Activated CD8-positive, alpha-beta memory T cell treated with anti-CD3 and anti-CD28 coated beads, Interleukin-2, amount 50 U/mL, for 4 hours (primary cell): ENCODE measurements at regions not wholly inside any gene's neighbourhood (a gene's known extent, or its start where the extent isn't known, plus 50 kb on each side); places are given as distances from the start of the nearest gene placed in this dataset.

Experiments used
- DNase-seq: peaks from one replicate; pipeline ENCODE4 v3.0.0-alpha.2; 2020

DNA sequence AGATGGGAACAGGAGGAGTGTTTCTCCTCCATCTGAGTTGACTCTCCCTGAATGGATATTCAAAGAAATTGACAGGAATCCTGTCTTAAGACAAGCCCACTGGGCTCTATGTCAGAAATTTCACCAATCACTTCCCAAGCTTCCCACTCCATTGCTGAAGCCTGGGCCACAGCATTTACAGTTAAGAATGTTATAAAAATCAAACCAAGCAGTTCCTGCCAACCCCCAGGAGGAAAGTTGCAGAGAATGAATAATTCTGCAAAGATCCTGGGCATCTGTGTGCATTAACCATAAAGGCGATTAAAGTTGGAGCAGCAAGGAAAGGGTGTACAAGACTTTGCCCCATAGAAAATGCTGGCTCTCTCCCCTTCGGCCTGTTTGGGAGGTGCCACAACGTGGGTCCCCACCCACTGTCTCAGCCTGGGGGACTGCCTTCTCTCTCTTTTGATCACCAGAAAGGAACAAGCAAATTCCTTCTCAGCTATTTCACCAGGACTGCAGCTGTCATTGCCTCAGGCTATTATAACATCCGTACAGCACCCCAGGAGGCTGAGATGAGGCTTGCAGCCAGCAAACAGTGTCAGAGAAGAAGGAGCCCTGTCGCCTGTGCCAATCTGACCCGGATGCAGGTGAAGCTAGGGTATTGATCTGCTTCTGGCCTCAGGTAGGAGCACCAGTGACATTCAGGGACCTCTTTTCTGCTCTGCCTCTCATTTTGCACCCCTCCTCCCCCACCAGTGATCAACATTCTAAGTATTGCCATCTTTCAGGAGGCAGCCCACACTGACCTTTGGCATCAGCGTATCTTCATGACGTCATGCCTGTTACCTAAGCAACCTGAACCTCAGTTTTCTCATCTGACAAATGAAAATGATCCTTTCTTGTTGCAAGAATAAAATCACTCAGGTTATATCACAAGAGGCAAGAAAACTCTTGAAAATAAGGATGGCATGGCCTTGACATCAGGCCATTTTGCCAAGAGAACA is 219.0 kb downstream of the SH3BP4 start:
- DNase-seq, result no peak

- DNase-seq, result no peak
Observed at GRCh38 chr2:235171550-235172031, 219.8 kb downstream of the SH3BP4 start.

- DNase-seq, result no peak
Observed at GRCh38 chr2:235180642-235181041, 228.8 kb downstream of the SH3BP4 start.

DNA sequence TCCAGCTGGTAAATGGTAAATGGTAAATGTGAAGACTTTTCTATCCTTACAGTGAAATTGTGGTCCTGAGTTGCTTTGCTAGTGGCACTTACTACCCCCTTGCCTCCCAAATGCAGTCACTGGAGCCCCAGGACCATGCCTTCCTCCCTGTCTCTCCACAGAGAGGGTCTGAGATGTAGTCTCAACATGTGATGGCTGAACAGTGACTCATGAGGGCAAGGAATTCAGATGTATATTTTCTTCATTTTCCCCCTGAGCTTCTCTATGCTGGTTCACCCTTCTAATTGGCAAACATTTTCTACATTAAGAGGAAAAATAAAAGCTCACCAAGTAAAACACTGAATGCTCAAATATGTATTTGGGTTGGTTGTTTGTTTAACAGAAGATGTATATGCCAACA is 232.0 kb downstream of the SH3BP4 start:
- DNase-seq, result no peak

GRCh38 chr2:235187806-235188205 is 236.0 kb downstream of the SH3BP4 start:
- DNase-seq, result no peak

DNA sequence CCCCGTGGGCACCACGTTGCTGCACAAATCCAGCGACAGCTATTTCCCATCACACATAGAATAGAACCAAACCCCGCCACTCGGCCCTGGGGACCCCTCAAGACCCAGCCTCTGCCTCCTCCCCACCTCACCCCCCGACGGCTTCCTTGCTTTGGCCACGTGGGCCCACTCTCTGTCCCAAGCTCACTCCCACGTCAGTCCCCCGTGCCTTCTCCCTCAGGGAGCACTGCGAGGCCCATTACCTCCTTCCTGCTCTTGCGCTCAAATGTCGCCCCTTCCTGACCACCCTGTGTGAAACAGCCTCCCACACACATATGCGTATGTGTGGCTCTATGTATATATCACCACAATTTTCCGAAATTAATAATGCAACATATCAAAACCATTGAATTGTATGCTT is 239.7 kb downstream of the SH3BP4 start:
- no peak for DNase-seq

- DNase-seq, result no peak
Observed at GRCh38 chr2:235191978-235192377, 240.2 kb downstream of the SH3BP4 start.

DNA sequence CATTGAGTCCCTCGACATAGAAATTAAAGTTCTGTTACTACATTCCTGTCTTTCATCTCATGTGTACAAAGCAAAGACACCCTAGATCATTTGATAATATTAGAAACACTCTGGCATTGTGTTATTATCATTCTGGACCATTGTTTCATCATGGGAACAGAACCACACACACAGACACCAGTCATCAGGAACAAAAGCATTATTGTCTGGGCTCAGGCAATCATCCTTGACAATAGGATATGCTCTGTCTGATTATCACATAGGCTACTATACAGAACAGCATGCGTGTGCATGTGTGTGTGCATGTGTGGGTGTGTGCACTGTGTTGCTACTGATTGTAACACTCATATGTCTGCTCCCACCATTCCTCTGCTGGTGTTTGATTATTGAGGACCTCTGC is 242.5 kb downstream of the SH3BP4 start:
- no peak for DNase-seq

DNA sequence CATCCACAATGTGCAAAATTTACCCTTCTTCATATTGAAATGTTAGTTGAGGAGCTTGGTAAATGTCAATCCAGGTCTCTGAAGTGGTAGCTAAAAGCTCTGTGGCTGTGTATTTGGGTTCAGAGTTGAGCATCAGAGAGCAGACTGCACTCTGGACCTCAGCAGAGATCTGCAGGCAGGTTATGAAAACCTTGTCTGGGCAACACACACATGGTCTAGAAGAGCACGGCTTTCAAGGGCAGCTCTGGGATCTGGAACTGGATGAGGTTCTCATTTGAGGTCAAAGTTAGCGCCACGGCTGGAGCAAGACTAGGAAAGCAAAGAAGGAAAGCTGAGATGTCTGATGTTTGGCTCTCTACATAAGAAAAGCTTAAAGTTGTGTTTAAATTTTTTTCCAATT is 243.0 kb downstream of the SH3BP4 start:
- no peak for DNase-seq

DNA sequence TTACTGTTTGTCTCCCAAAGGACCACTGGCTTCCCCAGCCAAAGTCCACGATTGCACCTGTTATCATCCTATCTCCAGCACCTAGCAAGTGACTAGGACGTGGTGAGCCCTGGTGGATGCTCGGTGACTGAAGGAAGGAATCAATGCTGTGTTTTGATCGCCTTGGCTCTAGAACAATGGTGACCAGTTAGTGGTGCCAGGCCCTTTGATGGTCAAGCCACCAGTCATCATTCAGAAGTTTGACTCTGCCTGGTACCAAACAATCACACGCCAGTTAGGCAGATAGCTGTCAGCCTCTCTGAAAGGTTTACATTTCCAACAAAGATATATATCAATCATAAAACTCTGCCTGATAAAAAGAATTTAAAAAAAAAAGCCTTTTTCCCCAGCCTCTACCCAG is 244.1 kb downstream of the SH3BP4 start:
- no peak for DNase-seq

GRCh38 chr2:235199128-235199527 is 247.3 kb downstream of the SH3BP4 start:
- no peak for DNase-seq

- DNase-seq, result no peak
Observed at GRCh38 chr2:235200216-235200615, 248.4 kb downstream of the SH3BP4 start.

GRCh38 chr2:235201756-235202155 is 249.9 kb downstream of the SH3BP4 start:
- no peak for DNase-seq

GRCh38 chr2:235204948-235205347 is 253.1 kb downstream of the SH3BP4 start:
- no peak for DNase-seq

DNA sequence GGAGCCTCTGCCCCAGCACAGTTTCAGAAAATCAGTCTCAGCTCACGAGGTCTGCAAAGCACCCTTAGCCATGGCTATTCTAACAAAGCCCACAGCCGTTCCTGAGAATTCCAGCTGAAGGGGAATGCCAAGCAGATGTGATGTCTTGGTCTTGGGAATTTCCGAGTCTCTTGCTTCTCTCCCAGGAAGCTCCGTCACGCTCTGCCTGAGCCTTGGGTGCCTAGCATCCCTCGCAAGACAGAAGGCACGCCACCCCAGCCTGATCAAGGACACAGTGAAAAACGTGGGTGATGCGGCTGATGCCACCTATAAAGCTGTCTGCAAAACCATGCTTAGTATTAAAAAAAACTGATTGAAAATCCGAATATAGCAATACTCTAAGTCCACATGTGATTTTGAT is 254.6 kb downstream of the SH3BP4 start:
- no peak for DNase-seq

DNA sequence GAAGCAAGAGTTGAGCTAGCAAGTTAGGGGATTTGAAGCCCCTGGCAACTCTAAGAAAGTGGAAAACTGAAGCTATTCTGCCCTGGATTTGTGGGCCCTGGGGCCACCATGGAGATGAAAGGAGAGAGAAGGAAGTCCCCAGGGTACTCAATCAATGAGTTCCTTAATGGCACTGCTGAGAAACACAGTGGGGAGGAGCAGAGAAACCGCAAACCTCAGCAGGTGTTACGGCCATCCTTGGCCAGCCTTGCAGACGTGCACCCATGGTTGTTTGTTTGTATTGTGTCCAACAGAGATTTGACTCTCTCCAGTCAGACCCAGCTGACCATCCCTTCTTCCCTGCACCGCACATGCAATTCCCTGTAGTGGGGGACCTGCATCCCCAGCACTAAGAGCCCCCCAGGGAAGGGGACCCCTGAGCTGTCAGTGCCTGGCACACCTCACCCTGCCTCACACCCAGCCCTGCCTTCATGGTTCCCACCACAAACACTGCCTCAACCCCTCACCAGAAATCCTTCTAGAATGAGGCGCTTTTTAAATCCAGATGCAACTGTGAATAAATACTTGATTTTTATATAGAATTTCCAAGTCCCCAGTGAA is 255.3 kb downstream of the SH3BP4 start:
- no peak for DNase-seq

DNA sequence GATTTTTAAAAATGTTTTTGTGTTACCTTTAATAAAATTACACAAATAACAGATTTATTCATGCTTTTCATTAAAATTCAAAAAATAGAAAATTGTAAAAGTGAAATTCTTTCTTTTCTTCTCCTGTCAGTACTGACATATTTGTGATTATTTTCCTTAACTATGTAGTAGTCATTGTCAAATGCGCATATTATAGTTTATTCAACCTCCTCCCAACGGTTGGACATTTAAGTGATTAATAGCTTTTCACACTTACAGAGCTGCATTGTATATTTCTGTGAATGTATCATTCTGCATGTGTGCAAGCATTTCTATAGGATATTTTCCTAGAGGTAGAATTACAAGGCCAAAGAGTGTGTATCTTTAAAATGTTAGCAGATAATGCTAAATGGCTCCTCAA is 259.2 kb downstream of the SH3BP4 start:
- no peak for DNase-seq

DNA sequence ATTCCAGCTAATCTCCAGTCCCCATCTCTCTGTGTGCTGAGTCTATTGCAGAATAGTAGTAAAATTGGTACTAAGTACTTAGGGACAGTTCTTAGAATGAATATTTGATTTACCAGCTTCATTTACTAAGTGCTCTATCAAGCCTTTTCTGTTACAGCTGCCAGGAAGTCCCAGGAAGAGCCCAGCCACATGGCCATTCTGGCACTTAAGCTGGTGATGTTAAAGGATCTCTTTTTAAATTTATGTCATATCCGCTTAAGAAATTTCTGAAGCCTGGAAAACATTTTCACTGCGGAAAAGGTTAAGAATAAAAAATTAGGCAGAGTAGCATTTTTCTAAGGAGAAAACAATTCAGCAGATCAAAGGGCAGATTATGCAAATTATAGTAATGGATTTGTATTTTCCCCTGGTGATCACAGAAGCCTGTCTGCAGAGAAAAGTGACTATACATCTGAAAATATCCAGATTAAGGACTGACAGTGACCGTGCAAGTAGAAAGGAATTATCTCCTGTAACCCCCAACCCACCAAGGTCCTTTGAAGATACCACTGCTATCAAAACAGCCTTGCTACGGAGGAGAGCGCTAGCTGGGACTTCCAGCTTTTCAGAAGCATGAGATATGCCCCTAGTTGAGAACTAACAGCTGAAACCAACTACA is 260.8 kb downstream of the SH3BP4 start:
- no peak for DNase-seq

DNA sequence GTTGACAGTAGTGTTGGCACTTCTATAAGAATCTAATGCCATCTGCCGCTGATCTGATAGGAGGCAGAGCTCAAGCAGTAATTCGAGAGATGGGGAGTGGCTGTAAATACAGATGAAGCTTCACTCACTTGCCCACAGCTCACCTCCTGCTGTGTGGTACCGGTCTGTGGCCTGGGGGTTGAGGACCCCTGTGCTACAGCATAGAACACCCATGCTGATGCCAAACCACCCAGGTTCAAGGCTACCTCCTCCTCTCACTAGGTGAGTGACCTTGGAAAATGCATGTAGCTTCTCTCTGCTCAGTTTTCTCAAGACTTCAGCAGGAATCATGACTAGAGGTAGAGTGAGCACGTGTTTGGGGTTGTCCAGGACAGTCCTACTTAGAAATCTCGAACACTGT is 263.4 kb downstream of the SH3BP4 start:
- no peak for DNase-seq

GRCh38 chr2:235216901-235217300 is 265.1 kb downstream of the SH3BP4 start:
- DNase-seq, result no peak

DNA sequence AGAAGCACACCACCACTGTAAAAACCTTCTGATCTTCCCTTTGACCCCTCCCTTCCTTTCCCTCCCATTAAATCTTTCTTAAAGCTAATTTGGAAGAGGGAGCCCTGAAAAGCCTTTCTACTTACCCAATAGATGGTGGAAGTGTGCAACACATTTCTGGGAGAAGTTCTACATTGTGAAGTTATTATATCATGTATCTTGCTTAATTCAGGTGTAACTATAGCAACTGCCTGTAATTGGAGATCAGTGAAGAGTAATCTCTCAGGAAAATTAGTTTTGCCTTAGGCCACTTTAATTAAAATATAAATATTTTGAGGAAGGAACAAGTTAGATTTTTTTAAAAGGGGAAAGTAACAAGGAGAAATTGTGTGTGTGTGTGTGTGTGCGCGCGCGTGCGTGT is 266.0 kb downstream of the SH3BP4 start:
- no peak for DNase-seq

DNA sequence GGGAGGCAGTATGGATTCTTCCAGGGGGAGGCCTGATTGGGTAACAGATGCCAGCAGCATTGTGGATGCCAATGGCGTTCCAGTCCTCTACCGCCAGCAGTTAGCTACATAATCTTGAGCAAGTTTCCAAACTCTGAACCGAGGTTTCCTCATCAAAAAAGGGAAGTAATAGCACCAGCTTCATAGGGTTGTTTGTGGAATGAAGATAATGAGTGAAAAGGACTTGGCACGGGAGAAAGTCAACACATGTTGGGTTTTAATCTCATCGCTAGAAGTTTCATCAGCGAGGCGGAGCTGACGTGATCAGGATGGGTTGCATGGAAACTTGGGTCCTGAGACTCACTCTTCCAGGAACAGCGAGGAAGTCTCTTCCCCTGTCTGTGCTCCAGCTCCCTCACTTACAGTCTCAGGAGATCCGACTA is 266.7 kb downstream of the SH3BP4 start:
- DNase-seq, result no peak

- no peak for DNase-seq
Observed at GRCh38 chr2:235219048-235219447, 267.2 kb downstream of the SH3BP4 start.

DNA sequence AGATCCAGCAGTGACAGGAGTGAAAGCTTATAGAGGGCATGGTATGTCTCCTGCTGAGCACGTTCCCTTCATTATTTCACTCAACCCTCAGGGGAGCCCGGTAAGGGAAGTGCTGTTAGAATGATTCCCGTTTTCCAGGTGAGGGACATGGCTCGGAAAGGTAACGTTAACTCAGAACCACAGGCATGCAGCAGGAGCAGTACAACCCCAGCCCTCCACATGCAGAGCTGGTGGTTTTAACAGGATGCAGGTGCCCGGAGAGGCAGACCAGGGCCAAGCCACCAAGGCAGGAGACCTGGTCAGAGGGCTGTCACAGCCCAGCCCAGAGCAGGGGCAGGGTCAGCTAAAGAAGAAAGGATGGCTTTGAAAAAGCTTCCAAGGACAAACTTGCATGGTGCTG is 268.5 kb downstream of the SH3BP4 start:
- DNase-seq, result no peak
